NT2/D1 (cell line): ENCODE measurements at regions not wholly inside any gene's neighbourhood (a gene's known extent, or its start where the extent isn't known, plus 50 kb on each side); places are given as distances from the start of the nearest gene placed in this dataset.

Source experiments
- YY1 ChIP-seq: IDR thresholded peaks from 2 replicates; pipeline ENCODE4 v1.6.1; 2011; ENCODE audit not compliant: insufficient read length, insufficient read depth
- ZNF274 ChIP-seq: IDR thresholded peaks from 2 replicates; pipeline ENCODE4 v1.6.1; 2011; ENCODE audit warnings: mild to moderate bottlenecking, low read depth, low read length

DNA sequence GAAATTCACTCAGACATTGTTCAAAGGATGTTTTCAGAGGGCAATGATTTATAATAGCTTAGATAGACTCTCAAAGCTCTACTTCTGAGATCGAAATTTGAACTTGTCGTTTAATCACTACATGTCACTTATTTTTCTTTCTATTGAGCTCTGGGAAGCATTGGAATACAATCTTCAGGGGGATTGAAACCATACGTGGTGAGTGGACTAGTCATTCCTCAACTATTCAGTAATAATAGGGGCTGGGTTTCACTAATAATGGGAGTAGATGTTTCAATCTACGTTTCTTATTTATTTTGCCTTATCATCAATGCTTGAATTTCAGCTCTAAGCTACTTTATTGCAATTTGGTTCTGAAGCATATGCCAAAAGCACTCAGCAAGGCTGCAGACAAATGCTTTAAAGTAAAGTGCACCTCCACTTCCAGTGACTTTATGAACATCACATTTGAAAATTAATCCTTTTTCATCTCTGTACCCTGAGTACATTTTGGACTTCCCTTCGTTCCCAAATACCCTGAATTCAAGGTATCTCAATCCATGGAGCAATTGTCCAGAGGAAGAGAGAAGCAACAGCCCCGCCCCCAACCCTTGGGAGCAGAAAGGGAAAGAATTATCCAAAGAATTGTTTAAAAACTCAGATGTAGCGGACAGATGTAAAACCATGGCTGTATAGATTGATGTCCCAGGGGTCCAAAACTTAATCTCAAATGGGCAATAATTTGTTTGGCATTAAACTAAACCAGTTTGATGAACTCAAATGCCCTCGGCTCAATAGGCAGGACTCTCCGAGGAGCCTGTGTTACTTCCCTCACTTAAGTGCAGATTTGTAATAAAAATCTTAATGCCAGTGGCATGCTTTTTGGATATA, 68.1 kb downstream of the HFE start:
- TF ChIP-seq ZNF274: no peak
- TF ChIP-seq YY1: no peak
